ENCODE measurements at regions not wholly inside any gene's neighbourhood (a gene's known extent, or its start where the extent isn't known, plus 50 kb on each side); places are given as distances from the start of the nearest gene placed in this dataset.

- TF ChIP-seq CTCF (IDR thresholded peaks at IDR 0.05) (no peak), POLR2A (IDR thresholded peaks at IDR 0.05) (no peak)
Measured at GRCh38 chr14:27181333-27181732, 583.5 kb upstream of the NOVA1 start.
